ENCODE measurements at regions not wholly inside any gene's neighbourhood (a gene's known extent, or its start where the extent isn't known, plus 50 kb on each side); places are given as distances from the start of the nearest gene placed in this dataset.

DNA sequence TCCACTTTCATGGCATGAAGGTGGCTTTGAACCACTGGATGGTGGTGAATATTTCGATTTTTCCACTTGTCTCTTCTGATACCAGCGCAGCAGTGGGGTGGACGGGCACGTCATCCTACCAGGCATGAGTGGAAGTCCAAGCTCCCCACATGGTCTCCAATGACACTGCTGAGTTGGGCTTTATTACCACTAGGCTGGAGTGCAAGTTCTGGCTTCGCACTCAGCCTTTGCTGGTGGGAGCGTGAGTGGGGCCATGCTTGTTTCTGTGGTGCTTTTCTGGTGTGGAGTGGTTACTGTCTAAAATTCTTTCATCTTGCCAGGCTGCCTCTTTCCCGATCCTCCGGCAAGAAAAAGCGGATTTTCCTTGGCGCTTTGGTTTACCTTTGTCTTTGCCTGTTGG is 70.1 kb upstream of the SDK1 start:
- H3K4me1 ChIP-seq, result no peaks in the 10 kb centered on the region
- peaks cover 0 to 1% (median 0%) of the 10 kb centered on the region in 3 donors for H3K9me3 ChIP-seq
- H3K27ac ChIP-seq, result no peak overlapping the region
- WGBS, 2 donors (ENCODE audit: low coverage in 1 of 2), result 94 to 95% methylated on average over 5 to 9 of the region's 10 CpGs
- H3K36me3 ChIP-seq, result no peaks in the 10 kb centered on the region
- TF ChIP-seq POLR2AphosphoS5 (IDR thresholded peaks at IDR 0.05) (no peak), POLR2A (IDR thresholded peaks at IDR 0.05) (no peak), EP300 (IDR thresholded peaks at IDR 0.05) (no peak)
- TF ChIP-seq, protein P1, sequence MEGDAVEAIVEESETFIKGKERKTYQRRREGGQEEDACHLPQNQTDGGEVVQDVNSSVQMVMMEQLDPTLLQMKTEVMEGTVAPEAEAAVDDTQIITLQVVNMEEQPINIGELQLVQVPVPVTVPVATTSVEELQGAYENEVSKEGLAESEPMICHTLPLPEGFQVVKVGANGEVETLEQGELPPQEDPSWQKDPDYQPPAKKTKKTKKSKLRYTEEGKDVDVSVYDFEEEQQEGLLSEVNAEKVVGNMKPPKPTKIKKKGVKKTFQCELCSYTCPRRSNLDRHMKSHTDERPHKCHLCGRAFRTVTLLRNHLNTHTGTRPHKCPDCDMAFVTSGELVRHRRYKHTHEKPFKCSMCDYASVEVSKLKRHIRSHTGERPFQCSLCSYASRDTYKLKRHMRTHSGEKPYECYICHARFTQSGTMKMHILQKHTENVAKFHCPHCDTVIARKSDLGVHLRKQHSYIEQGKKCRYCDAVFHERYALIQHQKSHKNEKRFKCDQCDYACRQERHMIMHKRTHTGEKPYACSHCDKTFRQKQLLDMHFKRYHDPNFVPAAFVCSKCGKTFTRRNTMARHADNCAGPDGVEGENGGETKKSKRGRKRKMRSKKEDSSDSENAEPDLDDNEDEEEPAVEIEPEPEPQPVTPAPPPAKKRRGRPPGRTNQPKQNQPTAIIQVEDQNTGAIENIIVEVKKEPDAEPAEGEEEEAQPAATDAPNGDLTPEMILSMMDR (IDR thresholded peaks at IDR 0.05), result no peak
- no peak overlapping the region for H3K4me3 ChIP-seq
- no peaks in the 10 kb centered on the region for H3K27me3 ChIP-seq
- no peak for ATAC-seq

- no peak for ATAC-seq
- Histone ChIP-seq H3K4me1 (no peaks in the 10 kb centered on the region), H3K36me3 (no peaks in the 10 kb centered on the region), H3K27me3 (peaks cover 6% of the 10 kb centered on the region), H3K27ac (no peak overlapping the region), H3K9me3 (peaks cover 0 to 13% (median 0%) of the 10 kb centered on the region in 3 donors), H3K4me3 (no peak overlapping the region)
- 71 to 93% methylated on average over 1 to 2 of the region's 2 CpGs for WGBS, 2 donors (ENCODE audit: low coverage in 1 of 2)
- no peak for TF ChIP-seq EP300 (IDR thresholded peaks at IDR 0.05)
- TF ChIP-seq POLR2A (IDR thresholded peaks at IDR 0.05), result no peak
- TF ChIP-seq POLR2AphosphoS5 (IDR thresholded peaks at IDR 0.05), result no peak
- TF ChIP-seq, protein P1 (IDR thresholded peaks at IDR 0.05), result no peak
These were observed 68.8 kb upstream of the SDK1 start for GRCh38 chr7:3232228-3232627.

DNA sequence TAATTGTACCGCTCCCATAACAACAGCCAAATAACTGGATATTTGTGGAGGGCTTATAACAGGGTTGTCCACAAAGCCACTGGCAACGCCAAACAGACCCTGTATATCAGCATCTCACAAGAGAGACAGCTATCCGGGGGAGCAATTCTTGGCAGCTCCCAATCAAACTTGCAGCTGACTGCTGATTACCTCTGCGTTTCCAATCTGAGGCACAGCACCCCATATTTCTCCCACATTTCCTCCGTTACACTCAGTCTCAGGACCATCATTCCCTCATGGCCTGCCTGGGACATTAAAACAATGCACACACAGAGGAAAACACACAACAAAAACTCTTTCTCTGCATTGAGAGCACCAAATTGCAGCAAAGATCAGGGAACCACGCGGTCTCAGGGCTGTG is 67.8 kb upstream of the SDK1 start:
- TF ChIP-seq EP300 (IDR thresholded peaks at IDR 0.05), result no peak
- TF ChIP-seq, protein P1 (IDR thresholded peaks at IDR 0.05), result no peak
- TF ChIP-seq POLR2AphosphoS5 (IDR thresholded peaks at IDR 0.05), result no peak
- TF ChIP-seq POLR2A (IDR thresholded peaks at IDR 0.05), result no peak
- Histone ChIP-seq H3K27ac (no peak overlapping the region), H3K4me1 (no peaks in the 10 kb centered on the region), H3K36me3 (no peaks in the 10 kb centered on the region), H3K9me3 (peaks cover 0 to 13% (median 0%) of the 10 kb centered on the region in 3 donors), H3K27me3 (peaks cover 6% of the 10 kb centered on the region), H3K4me3 (no peak overlapping the region)
- WGBS, 2 donors (ENCODE audit: low coverage in 1 of 2), result 88 to 95% methylated on average over 5 to 7 of the region's 7 CpGs
- ATAC-seq, result no peak

GRCh38 chr7:3234051-3234450 is 67.0 kb upstream of the SDK1 start:
- no peak overlapping the region for H3K27ac ChIP-seq
- no peak overlapping the region for H3K4me3 ChIP-seq
- TF ChIP-seq, protein P1 (IDR thresholded peaks at IDR 0.05), result no peak
- TF ChIP-seq EP300 (IDR thresholded peaks at IDR 0.05) (no peak), POLR2A (IDR thresholded peaks at IDR 0.05) (no peak), POLR2AphosphoS5 (IDR thresholded peaks at IDR 0.05) (no peak)
- H3K4me1 ChIP-seq, result no peaks in the 10 kb centered on the region
- H3K9me3 ChIP-seq, result peaks cover 0 to 13% (median 0%) of the 10 kb centered on the region in 3 donors
- no peaks in the 10 kb centered on the region for H3K36me3 ChIP-seq
- ATAC-seq, result no peak
- H3K27me3 ChIP-seq, result peaks cover 6% of the 10 kb centered on the region
- WGBS, 2 donors (ENCODE audit: low coverage in 1 of 2), result 54 to 94% methylated on average over 2 to 5 of the region's 6 CpGs

- H3K27me3 ChIP-seq, result peaks cover 6% of the 10 kb centered on the region
- TF ChIP-seq POLR2A (IDR thresholded peaks at IDR 0.05), result no peak
- TF ChIP-seq, protein P1 (IDR thresholded peaks at IDR 0.05), result no peak
- TF ChIP-seq EP300 (IDR thresholded peaks at IDR 0.05), result no peak
- no peak for TF ChIP-seq POLR2AphosphoS5 (IDR thresholded peaks at IDR 0.05)
- WGBS, 2 donors (ENCODE audit: low coverage in 1 of 2), result 80 to 100% methylated on average over 2 to 3 of the region's 3 CpGs
These were observed 66.2 kb upstream of the SDK1 start for GRCh38 chr7:3234851-3235250.

More at GRCh38 chr7:3234851-3235250, 66.2 kb upstream of the SDK1 start:
- H3K9me3 ChIP-seq, result peaks cover 0 to 13% (median 0%) of the 10 kb centered on the region in 3 donors
- H3K36me3 ChIP-seq, result no peaks in the 10 kb centered on the region
- ATAC-seq, result no peak
- H3K4me1 ChIP-seq, result no peaks in the 10 kb centered on the region
- no peak overlapping the region for H3K4me3 ChIP-seq
- no peak overlapping the region for H3K27ac ChIP-seq

Data from gastroesophageal sphincter (tissue), 4 donors.